NAMALWA (cell line): ENCODE measurements at regions not wholly inside any gene's neighbourhood (a gene's known extent, or its start where the extent isn't known, plus 50 kb on each side); places are given as distances from the start of the nearest gene placed in this dataset.
"Not testable (repeated sequence)": the region's sequence is repeated elsewhere in the genome, so short reads cannot be mapped to it uniquely, and the experiment has no call there.

Experiments
- DNase-seq: peaks from one replicate; pipeline ENCODE4 v3.0.0-alpha.2; 2015; ENCODE audit warnings: low spot score

- no peak for DNase-seq
These were observed 223.4 kb downstream of the NAF1 start for GRCh38 chr4:162943263-162943662.

- no peak for DNase-seq
These were observed 227.8 kb downstream of the NAF1 start for GRCh38 chr4:162938738-162939485.

GRCh38 chr4:162935214-162935613 is 231.5 kb downstream of the NAF1 start:
- DNase-seq, result no peak

GRCh38 chr4:162931286-162931685 is 235.4 kb downstream of the NAF1 start:
- DNase-seq, result no peak

- DNase-seq, result no peak
These were observed 245.4 kb downstream of the NAF1 start for GRCh38 chr4:162921178-162921785.

- no peak for DNase-seq
These were observed 246.0 kb downstream of the NAF1 start for GRCh38 chr4:162920649-162921048.

GRCh38 chr4:162912482-162912881 is 254.2 kb downstream of the NAF1 start:
- no peak for DNase-seq

- no peak for DNase-seq
These were observed 255.3 kb downstream of the NAF1 start for GRCh38 chr4:162911349-162911748.

GRCh38 chr4:162909952-162910351 is 256.7 kb downstream of the NAF1 start:
- DNase-seq, result no peak

- no peak for DNase-seq
These were observed 272.3 kb downstream of the NAF1 start for GRCh38 chr4:162894387-162894786.

- DNase-seq, result peak; percentile 67
These were observed 274.6 kb downstream of the NAF1 start for GRCh38 chr4:162891788-162892707.

GRCh38 chr4:162878096-162878495 is 288.6 kb downstream of the NAF1 start:
- DNase-seq, result no peak

GRCh38 chr4:162874748-162875147 is 291.9 kb downstream of the NAF1 start:
- no peak for DNase-seq

GRCh38 chr4:162871990-162872389 is 294.7 kb downstream of the NAF1 start:
- DNase-seq, result no peak

GRCh38 chr4:162869157-162869556 is 297.5 kb downstream of the NAF1 start:
- no peak for DNase-seq

GRCh38 chr4:162866565-162866964 is 300.1 kb downstream of the NAF1 start:
- no peak for DNase-seq

- peak; percentile 41 for DNase-seq
These were observed 301.6 kb downstream of the NAF1 start for GRCh38 chr4:162865102-162865501.

- DNase-seq, result no peak
These were observed 312.9 kb downstream of the NAF1 start for GRCh38 chr4:162853788-162854187.

- DNase-seq, result no peak
These were observed 314.0 kb downstream of the NAF1 start for GRCh38 chr4:162852642-162853041.

GRCh38 chr4:162851241-162851758 is 315.4 kb downstream of the NAF1 start:
- not testable (repeated sequence) for DNase-seq

- no peak for DNase-seq
These were observed 316.8 kb downstream of the NAF1 start for GRCh38 chr4:162849937-162850336.

- no peak for DNase-seq
These were observed 318.6 kb downstream of the NAF1 start for GRCh38 chr4:162847945-162848549.
